K562 (cell line): ENCODE measurements at regions not wholly inside any gene's neighbourhood (a gene's known extent, or its start where the extent isn't known, plus 50 kb on each side); places are given as distances from the start of the nearest gene placed in this dataset.
"Not testable (repeated sequence)": the region's sequence is repeated elsewhere in the genome, so short reads cannot be mapped to it uniquely, and the experiment has no call there.

Source experiments
- NFE2L1 ChIP-seq: fragments of 450-650 bp; IDR thresholded peaks from 2 replicates; pipeline ENCODE4 v1.6.1; 2016; ENCODE audit warnings: missing genetic modification characterization, low read depth, mild to moderate bottlenecking, missing compliant biosample characterization, moderate library complexity, borderline replicate concordance
- SPI1 ChIP-seq: IDR thresholded peaks from 2 replicates; pipeline ENCODE4 v1.6.1; 2011; ENCODE audit warnings: low read depth, low read length, control low read depth, borderline replicate concordance
- ZNF232 ChIP-seq: sonication (generic); formaldehyde crosslinking; IDR thresholded peaks from 2 replicates; pipeline ENCODE4 v1.8.0; 2022; ENCODE audit warnings: mild to moderate bottlenecking, missing genetic modification reagents
- TF ChIP-seq, protein P1 (sequence below): sonication (generic); formaldehyde crosslinking; IDR thresholded peaks from 2 replicates; pipeline ENCODE4 v1.9.0; 2022; ENCODE audit warnings: mild to moderate bottlenecking, missing genetic modification reagents
- TF ChIP-seq, protein P2 (sequence below): sonication (generic); formaldehyde crosslinking; IDR thresholded peaks from 2 replicates; pipeline ENCODE4 v1.5.0; 2020; ENCODE audit warnings: missing genetic modification reagents

DNA sequence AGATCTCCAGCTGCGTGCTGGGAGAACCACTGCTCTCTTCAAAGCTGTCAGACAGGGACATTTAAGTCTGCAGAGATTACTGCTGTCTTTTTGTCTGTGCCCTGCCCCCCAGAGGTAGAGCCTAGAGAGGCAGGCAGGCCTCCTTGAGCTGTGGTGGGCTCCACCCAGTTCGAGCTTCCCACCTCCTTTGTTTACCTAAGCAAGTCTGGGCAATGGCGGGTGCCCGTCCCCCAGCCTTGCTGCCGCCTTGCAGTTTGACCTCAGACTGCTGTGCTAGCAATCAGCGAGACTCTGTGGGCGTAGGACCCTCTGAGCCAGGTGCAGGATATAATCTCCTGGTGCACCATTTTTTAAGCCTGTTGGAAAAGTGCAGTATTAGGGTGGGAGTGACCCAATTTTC is 128.6 kb downstream of the ACTR3 start:
- not testable (repeated sequence) for TF ChIP-seq ZNF232 (CRISPR knock-in tag); SPI1; NFE2L1 (tag)
- TF ChIP-seq, protein P1, sequence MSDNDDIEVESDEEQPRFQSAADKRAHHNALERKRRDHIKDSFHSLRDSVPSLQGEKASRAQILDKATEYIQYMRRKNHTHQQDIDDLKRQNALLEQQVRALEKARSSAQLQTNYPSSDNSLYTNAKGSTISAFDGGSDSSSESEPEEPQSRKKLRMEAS (CRISPR knock-in tag) = not testable (repeated sequence)
- TF ChIP-seq, protein P2, sequence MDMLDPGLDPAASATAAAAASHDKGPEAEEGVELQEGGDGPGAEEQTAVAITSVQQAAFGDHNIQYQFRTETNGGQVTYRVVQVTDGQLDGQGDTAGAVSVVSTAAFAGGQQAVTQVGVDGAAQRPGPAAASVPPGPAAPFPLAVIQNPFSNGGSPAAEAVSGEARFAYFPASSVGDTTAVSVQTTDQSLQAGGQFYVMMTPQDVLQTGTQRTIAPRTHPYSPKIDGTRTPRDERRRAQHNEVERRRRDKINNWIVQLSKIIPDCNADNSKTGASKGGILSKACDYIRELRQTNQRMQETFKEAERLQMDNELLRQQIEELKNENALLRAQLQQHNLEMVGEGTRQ (CRISPR knock-in tag) = not testable (repeated sequence)
